ENCODE measurements at regions not wholly inside any gene's neighbourhood (a gene's known extent, or its start where the extent isn't known, plus 50 kb on each side); places are given as distances from the start of the nearest gene placed in this dataset.

DNA sequence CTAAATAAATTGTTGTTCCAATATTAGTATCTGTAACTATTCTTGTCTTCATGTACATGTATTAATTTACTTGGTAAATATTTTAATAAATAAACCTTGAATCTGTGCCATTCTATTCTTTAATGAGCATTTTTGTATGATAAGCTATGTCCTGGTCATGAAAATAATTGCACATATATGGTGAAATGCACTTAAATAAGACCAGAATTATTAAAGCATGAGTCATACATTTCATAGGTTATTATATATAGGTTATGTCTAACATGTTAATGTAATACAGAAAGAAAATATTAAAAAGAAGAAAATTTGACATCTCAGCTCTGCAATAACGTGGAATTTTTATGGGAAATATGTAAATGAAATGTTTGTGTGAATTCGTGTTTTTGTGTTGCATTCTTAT is 1168.1 kb downstream of the TAF11L14 start:
- H3K9me3 Mint-ChIP-seq = no peaks in the 10 kb centered on the region
- intact Hi-C loops (cut with micrococcal nuclease) = no loop called here
- no peaks in the 10 kb centered on the region for H3K4me1 Mint-ChIP-seq (ENCODE audit: low read depth)
- DNase-seq (ENCODE audit: low spot score) = no peak
- no peaks in the 10 kb centered on the region for H3K27me3 Mint-ChIP-seq (ENCODE audit: low read depth)
- H3K4me3 Mint-ChIP-seq (ENCODE audit: low read depth) = no peak overlapping the region
- no peak overlapping the region for H3K27ac Mint-ChIP-seq
- no peaks in the 10 kb centered on the region for H3K36me3 Mint-ChIP-seq (ENCODE audit: low read depth)

DNA sequence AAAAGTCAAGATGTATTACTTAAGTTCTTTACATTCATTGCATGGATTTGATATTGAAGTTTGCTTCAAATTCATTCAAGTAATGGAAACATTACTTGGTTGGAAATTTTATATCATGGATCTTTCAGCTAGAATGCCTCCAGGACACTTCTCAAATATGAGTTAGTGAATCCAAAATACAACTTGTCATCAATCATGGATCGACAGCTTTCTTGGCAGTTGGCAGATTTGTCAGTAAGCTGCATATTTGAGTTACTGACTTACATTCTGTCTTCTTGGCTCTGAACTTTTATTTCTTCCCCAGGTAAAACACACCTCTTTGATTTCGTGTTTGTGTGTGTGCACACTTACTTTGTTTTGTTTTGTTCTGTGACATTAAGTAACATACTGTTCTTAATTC is 1171.1 kb downstream of the TAF11L14 start:
- no peak for DNase-seq (ENCODE audit: low spot score)
- Mint-ChIP-seq H3K36me3 (ENCODE audit: low read depth) (no peaks in the 10 kb centered on the region), H3K27ac (no peak overlapping the region), H3K4me1 (ENCODE audit: low read depth) (no peaks in the 10 kb centered on the region), H3K9me3 (no peaks in the 10 kb centered on the region), H3K27me3 (ENCODE audit: low read depth) (no peaks in the 10 kb centered on the region), H3K4me3 (ENCODE audit: low read depth) (no peak overlapping the region)
- intact Hi-C loops (cut with micrococcal nuclease) = no loop called here

DNA sequence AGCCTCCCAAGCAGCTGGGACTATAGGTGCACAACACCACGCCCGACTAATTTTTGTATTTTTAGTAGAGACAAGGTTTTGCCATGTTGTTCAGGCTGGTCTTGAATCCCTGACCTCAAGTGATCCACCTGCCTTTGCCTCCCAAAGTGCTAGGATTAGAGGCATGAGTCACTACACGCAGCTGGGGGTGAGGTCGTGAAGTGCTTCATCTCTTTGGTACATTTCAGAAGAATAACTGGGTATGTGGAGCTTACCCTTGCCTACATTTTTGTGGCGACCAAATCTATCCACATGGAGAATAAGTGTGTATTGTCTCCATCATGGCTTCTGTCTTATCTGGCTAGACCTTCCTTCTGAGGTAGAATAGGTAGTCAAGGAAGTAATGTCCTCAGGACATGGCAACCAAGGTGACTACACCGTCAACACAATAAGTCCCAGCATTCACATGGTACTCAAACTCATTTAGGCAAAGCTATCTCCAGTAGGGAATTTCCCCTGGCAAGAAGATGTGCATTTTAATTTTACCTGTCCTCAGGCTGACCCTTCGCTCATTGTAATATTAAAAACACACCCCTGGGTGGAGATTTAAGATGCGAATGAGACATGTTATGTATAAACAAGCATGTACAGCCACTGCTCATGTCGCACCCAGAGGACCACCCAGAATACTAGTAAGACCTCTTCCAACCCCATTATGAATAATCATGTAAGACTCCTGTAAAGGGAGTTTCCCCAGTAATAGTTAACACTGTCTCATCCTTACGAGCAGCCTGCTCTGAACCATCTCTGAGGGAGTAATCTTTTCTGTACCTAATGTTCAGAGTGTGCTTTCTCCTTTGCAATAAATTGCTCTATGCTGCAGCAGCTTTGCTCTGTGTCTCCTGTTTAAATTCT is 1173.2 kb downstream of the TAF11L14 start:
- no peak overlapping the region for H3K27ac Mint-ChIP-seq
- H3K4me3 Mint-ChIP-seq (ENCODE audit: low read depth) = no peak overlapping the region
- no peaks in the 10 kb centered on the region for H3K4me1 Mint-ChIP-seq (ENCODE audit: low read depth)
- no peaks in the 10 kb centered on the region for H3K9me3 Mint-ChIP-seq
- H3K27me3 Mint-ChIP-seq (ENCODE audit: low read depth) = no peaks in the 10 kb centered on the region
- no peaks in the 10 kb centered on the region for H3K36me3 Mint-ChIP-seq (ENCODE audit: low read depth)
- no peak for DNase-seq (ENCODE audit: low spot score)
- intact Hi-C loops (cut with micrococcal nuclease) = no loop called here

GRCh38 chr5:18811661-18812060 is 1176.3 kb downstream of the CDH18 start:
- intact Hi-C loops (cut with micrococcal nuclease) = no loop called here
- Mint-ChIP-seq H3K4me3 (ENCODE audit: low read depth) (no peak overlapping the region), H3K27ac (no peak overlapping the region), H3K4me1 (ENCODE audit: low read depth) (no peaks in the 10 kb centered on the region), H3K27me3 (ENCODE audit: low read depth) (no peaks in the 10 kb centered on the region), H3K9me3 (no peaks in the 10 kb centered on the region), H3K36me3 (ENCODE audit: low read depth) (no peaks in the 10 kb centered on the region)
- DNase-seq (ENCODE audit: low spot score) = no peak

DNA sequence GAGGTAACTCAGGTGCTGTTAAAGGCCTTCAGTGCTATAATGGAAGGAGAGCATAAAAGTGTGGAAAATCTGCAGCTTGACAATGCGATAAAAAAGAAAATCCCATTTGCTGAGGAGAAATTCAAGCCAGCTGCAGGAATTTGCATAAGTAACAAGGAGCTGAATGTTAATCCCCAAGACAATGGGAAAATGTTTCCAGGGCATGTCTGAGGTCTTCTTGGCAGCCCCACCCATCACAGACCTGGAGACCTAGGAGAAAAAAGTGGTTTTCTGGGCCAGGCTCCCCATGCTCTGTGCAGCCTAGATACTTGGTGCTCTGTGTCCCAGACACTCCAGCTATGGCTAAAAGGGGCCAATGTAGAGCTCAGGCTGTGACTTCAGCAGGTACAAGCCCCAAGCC is 1159.6 kb downstream of the CDH18 start:
- no peak for DNase-seq (ENCODE audit: low spot score)
- Mint-ChIP-seq H3K9me3 (no peaks in the 10 kb centered on the region), H3K27me3 (ENCODE audit: low read depth) (no peaks in the 10 kb centered on the region), H3K27ac (no peak overlapping the region), H3K4me3 (ENCODE audit: low read depth) (no peak overlapping the region), H3K4me1 (ENCODE audit: low read depth) (no peaks in the 10 kb centered on the region), H3K36me3 (ENCODE audit: low read depth) (no peaks in the 10 kb centered on the region)
- intact Hi-C loops (cut with micrococcal nuclease) = no loop called here

DNA sequence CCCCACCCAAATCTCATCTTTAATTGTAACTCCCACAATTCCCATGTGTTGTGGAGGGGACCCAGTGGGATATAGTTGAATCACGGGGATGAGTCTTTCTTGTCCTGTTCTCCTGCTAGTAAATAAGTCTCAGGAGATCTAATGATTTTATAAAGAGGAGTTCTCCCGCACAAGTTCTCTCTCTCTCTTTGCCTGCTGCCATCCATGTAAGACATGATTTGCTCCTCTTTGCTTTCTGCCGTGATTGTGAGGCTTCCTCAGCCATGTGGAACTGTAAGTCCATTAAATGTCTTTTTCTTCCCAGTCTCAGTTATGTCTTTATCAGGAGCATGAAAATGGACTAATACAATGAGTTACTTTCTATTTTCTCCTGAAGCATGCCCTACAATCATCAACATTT is 1158.5 kb downstream of the CDH18 start:
- no peaks in the 10 kb centered on the region for H3K9me3 Mint-ChIP-seq
- no peaks in the 10 kb centered on the region for H3K27me3 Mint-ChIP-seq (ENCODE audit: low read depth)
- DNase-seq (ENCODE audit: low spot score) = no peak
- H3K4me3 Mint-ChIP-seq (ENCODE audit: low read depth) = no peak overlapping the region
- H3K4me1 Mint-ChIP-seq (ENCODE audit: low read depth) = no peaks in the 10 kb centered on the region
- intact Hi-C loops (cut with micrococcal nuclease) = no loop called here
- no peaks in the 10 kb centered on the region for H3K36me3 Mint-ChIP-seq (ENCODE audit: low read depth)
- H3K27ac Mint-ChIP-seq = no peak overlapping the region

DNA sequence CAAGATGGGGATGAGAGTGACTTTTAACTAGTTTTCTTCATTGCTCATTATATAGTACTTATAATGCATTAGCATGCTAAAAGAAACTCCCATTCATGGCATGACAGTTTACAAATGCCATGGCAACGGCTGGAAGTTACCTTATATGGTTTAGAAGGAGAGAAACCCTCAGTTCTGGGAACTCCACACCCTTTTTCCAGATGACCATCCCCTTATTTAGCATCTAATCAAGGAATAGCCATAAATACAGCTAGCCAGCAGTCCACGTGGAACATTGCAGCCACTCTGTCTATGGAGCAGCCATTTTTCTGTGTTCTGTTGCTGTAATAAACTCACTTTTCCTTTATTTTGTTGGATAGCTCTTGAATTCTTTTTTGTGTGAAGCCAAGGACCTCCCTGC is 1137.8 kb downstream of the CDH18 start:
- Mint-ChIP-seq H3K27ac (no peak overlapping the region), H3K4me3 (ENCODE audit: low read depth) (no peak overlapping the region), H3K4me1 (ENCODE audit: low read depth) (no peaks in the 10 kb centered on the region), H3K9me3 (no peaks in the 10 kb centered on the region), H3K36me3 (ENCODE audit: low read depth) (no peaks in the 10 kb centered on the region), H3K27me3 (ENCODE audit: low read depth) (no peaks in the 10 kb centered on the region)
- intact Hi-C loops (cut with micrococcal nuclease) = no loop called here
- DNase-seq (ENCODE audit: low spot score) = no peak

- Mint-ChIP-seq H3K4me3 (ENCODE audit: low read depth) (no peak overlapping the region), H3K36me3 (ENCODE audit: low read depth) (no peaks in the 10 kb centered on the region), H3K27me3 (ENCODE audit: low read depth) (no peaks in the 10 kb centered on the region), H3K4me1 (ENCODE audit: low read depth) (no peaks in the 10 kb centered on the region), H3K27ac (no peak overlapping the region), H3K9me3 (no peaks in the 10 kb centered on the region)
- DNase-seq (ENCODE audit: low spot score) = no peak
- intact Hi-C loops (cut with micrococcal nuclease) = no loop called here
Observed at GRCh38 chr5:18872978-18873377, 1115.0 kb downstream of the CDH18 start.

GRCh38 chr5:18876565-18876964 is 1111.4 kb downstream of the CDH18 start:
- no peaks in the 10 kb centered on the region for H3K9me3 Mint-ChIP-seq
- no peak overlapping the region for H3K4me3 Mint-ChIP-seq (ENCODE audit: low read depth)
- intact Hi-C loops (cut with micrococcal nuclease) = no loop called here
- DNase-seq (ENCODE audit: low spot score) = no peak
- H3K36me3 Mint-ChIP-seq (ENCODE audit: low read depth) = no peaks in the 10 kb centered on the region
- no peak overlapping the region for H3K27ac Mint-ChIP-seq
- H3K27me3 Mint-ChIP-seq (ENCODE audit: low read depth) = no peaks in the 10 kb centered on the region
- no peaks in the 10 kb centered on the region for H3K4me1 Mint-ChIP-seq (ENCODE audit: low read depth)

- H3K36me3 Mint-ChIP-seq (ENCODE audit: low read depth) = no peaks in the 10 kb centered on the region
- H3K4me1 Mint-ChIP-seq (ENCODE audit: low read depth) = no peaks in the 10 kb centered on the region
- no peaks in the 10 kb centered on the region for H3K9me3 Mint-ChIP-seq
- H3K27ac Mint-ChIP-seq = no peak overlapping the region
- intact Hi-C loops (cut with micrococcal nuclease) = no loop called here
- H3K27me3 Mint-ChIP-seq (ENCODE audit: low read depth) = no peaks in the 10 kb centered on the region
- H3K4me3 Mint-ChIP-seq (ENCODE audit: low read depth) = no peak overlapping the region
- DNase-seq (ENCODE audit: low spot score) = no peak
Observed at GRCh38 chr5:18881615-18882014, 1106.4 kb downstream of the CDH18 start.

DNA sequence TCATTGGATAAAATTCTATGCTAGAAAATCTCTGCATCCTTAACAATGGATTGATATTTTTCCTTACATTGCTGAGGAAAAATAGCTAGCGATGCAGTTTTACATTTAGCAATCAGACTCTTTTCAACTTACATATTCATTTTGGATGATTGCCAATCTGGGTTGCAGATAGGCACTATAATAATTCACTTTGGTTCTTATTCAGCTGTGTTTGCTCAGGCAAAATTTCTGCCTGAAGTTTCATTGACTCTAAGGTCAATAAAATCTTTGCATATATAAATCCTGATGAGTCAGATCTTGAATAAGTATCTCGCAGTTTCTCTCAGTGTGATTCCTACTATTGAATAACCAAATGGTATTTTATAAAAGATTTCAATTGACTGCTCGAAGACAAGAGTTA is 1105.8 kb downstream of the CDH18 start:
- no peak for DNase-seq (ENCODE audit: low spot score)
- Mint-ChIP-seq H3K27me3 (ENCODE audit: low read depth) (no peaks in the 10 kb centered on the region), H3K4me3 (ENCODE audit: low read depth) (no peak overlapping the region), H3K27ac (no peak overlapping the region), H3K4me1 (ENCODE audit: low read depth) (no peaks in the 10 kb centered on the region), H3K36me3 (ENCODE audit: low read depth) (no peaks in the 10 kb centered on the region), H3K9me3 (no peaks in the 10 kb centered on the region)
- intact Hi-C loops (cut with micrococcal nuclease) = no loop called here

GRCh38 chr5:18888821-18889220 is 1099.2 kb downstream of the CDH18 start:
- no peak overlapping the region for H3K27ac Mint-ChIP-seq
- H3K4me1 Mint-ChIP-seq (ENCODE audit: low read depth) = no peaks in the 10 kb centered on the region
- no peak for DNase-seq (ENCODE audit: low spot score)
- intact Hi-C loops (cut with micrococcal nuclease) = no loop called here
- no peaks in the 10 kb centered on the region for H3K36me3 Mint-ChIP-seq (ENCODE audit: low read depth)
- H3K9me3 Mint-ChIP-seq = peaks cover 15% of the 10 kb centered on the region
- no peak overlapping the region for H3K4me3 Mint-ChIP-seq (ENCODE audit: low read depth)
- H3K27me3 Mint-ChIP-seq (ENCODE audit: low read depth) = no peaks in the 10 kb centered on the region

- Mint-ChIP-seq H3K27me3 (ENCODE audit: low read depth) (no peaks in the 10 kb centered on the region), H3K4me3 (ENCODE audit: low read depth) (no peak overlapping the region), H3K27ac (no peak overlapping the region), H3K4me1 (ENCODE audit: low read depth) (no peaks in the 10 kb centered on the region), H3K9me3 (peaks cover 9% of the 10 kb centered on the region), H3K36me3 (ENCODE audit: low read depth) (no peaks in the 10 kb centered on the region)
- intact Hi-C loops (cut with micrococcal nuclease) = no loop called here
- DNase-seq (ENCODE audit: low spot score) = no peak
Observed at GRCh38 chr5:18900644-18901043, 1087.4 kb downstream of the CDH18 start.

DNA sequence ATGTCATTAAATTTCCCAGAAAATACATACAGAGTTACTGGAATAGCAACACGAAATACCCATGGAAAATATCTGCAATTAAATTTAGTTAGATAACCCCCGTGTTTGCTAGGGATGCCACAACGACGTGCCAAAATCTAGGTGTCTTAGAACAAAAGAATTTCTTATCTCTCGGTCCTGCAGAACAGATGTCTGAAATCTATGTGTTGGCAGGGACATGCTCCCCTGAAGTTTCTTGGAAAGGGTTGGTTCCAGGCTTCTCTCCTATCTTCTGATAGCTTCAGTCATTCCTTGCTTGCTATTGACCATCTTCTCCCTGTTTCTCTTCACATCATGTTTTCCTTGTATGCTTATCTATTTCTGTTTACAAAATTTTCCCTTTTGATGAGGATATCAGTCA is 1067.0 kb downstream of the CDH18 start:
- no peak for DNase-seq (ENCODE audit: low spot score)
- H3K9me3 Mint-ChIP-seq = peaks cover 12% of the 10 kb centered on the region
- H3K27ac Mint-ChIP-seq = no peak overlapping the region
- H3K36me3 Mint-ChIP-seq (ENCODE audit: low read depth) = no peaks in the 10 kb centered on the region
- H3K4me1 Mint-ChIP-seq (ENCODE audit: low read depth) = no peaks in the 10 kb centered on the region
- no peaks in the 10 kb centered on the region for H3K27me3 Mint-ChIP-seq (ENCODE audit: low read depth)
- intact Hi-C loops (cut with micrococcal nuclease) = no loop called here
- H3K4me3 Mint-ChIP-seq (ENCODE audit: low read depth) = no peak overlapping the region

Measured in activated T-helper 2 cell treated with anti-CD3 and anti-CD28 coated beads, Interferon-gamma antibody, Interleukin-2, Interleukin-4, amounts not matched to agents 10 μg/mL and 5 μg/mL and 100 μg/mL, durations not matched to agents 14 hours and 24 hours and 36 hours (primary cell).